ENCODE measurements at regions not wholly inside any gene's neighbourhood (a gene's known extent, or its start where the extent isn't known, plus 50 kb on each side); places are given as distances from the start of the nearest gene placed in this dataset.

DNA sequence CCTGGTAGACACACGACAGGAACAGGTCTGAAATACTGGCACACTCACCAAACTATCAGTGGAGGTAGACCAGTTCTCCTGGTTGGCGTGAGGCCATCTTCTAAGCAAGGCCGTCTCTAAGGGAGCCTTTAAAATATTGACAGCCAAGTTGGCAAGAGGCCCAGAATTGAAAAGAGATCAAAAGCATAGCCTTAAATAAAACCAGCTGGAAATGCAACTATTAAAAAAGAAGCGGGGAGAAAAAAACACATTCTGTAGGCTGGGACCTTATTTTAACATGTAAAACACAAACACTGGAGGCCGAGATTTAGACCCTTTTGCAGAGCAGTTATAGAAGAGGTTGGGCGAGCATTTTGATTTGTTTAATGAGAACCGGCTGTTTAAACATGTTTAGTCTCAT is 233.0 kb upstream of the CLNK start:
- no peaks in the 10 kb centered on the region for H3K9me3 Mint-ChIP-seq (ENCODE audit: low read depth)
- H3K27me3 Mint-ChIP-seq (ENCODE audit: low read depth): no peaks in the 10 kb centered on the region
- H3K4me3 Mint-ChIP-seq (ENCODE audit: unreplicated experiment): no peak overlapping the region
- DNase-seq (ENCODE audit: low spot score): no peak
- H3K4me1 Mint-ChIP-seq (ENCODE audit: low read depth): peaks cover 6% of the 10 kb centered on the region
- H3K27ac Mint-ChIP-seq (ENCODE audit: unreplicated experiment): no peak overlapping the region
- TF ChIP-seq, protein P1, sequence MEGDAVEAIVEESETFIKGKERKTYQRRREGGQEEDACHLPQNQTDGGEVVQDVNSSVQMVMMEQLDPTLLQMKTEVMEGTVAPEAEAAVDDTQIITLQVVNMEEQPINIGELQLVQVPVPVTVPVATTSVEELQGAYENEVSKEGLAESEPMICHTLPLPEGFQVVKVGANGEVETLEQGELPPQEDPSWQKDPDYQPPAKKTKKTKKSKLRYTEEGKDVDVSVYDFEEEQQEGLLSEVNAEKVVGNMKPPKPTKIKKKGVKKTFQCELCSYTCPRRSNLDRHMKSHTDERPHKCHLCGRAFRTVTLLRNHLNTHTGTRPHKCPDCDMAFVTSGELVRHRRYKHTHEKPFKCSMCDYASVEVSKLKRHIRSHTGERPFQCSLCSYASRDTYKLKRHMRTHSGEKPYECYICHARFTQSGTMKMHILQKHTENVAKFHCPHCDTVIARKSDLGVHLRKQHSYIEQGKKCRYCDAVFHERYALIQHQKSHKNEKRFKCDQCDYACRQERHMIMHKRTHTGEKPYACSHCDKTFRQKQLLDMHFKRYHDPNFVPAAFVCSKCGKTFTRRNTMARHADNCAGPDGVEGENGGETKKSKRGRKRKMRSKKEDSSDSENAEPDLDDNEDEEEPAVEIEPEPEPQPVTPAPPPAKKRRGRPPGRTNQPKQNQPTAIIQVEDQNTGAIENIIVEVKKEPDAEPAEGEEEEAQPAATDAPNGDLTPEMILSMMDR (IDR thresholded peaks at IDR 0.05): no peak
- no peaks in the 10 kb centered on the region for H3K36me3 Mint-ChIP-seq (ENCODE audit: low read depth)

DNA sequence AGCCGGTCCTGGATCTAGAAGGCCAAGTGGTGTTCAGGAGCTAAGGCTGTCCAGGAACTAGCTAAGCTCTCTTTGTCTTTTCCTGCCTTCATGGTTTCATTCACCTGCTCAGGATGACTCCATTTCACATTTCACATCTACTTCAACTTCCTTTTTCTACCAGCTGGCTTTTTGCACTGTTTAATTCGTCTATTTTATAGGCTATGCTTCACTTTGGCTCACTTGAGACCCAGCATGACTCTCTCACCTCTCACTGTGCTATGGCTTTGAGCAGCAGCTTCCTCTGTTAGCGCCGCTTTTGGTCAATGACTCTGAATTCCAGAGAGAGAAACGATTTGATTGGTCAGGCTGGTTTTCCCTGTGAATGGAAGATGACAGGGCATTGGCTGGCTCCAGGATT is 213.5 kb upstream of the CLNK start:
- no peaks in the 10 kb centered on the region for H3K27me3 Mint-ChIP-seq (ENCODE audit: low read depth)
- no peaks in the 10 kb centered on the region for H3K36me3 Mint-ChIP-seq (ENCODE audit: low read depth)
- H3K9me3 Mint-ChIP-seq (ENCODE audit: low read depth): no peaks in the 10 kb centered on the region
- H3K4me1 Mint-ChIP-seq (ENCODE audit: low read depth): no peaks in the 10 kb centered on the region
- DNase-seq (ENCODE audit: low spot score): no peak
- TF ChIP-seq, protein P1 (IDR thresholded peaks at IDR 0.05): no peak
- no peak overlapping the region for H3K4me3 Mint-ChIP-seq (ENCODE audit: unreplicated experiment)
- no peak overlapping the region for H3K27ac Mint-ChIP-seq (ENCODE audit: unreplicated experiment)

DNA sequence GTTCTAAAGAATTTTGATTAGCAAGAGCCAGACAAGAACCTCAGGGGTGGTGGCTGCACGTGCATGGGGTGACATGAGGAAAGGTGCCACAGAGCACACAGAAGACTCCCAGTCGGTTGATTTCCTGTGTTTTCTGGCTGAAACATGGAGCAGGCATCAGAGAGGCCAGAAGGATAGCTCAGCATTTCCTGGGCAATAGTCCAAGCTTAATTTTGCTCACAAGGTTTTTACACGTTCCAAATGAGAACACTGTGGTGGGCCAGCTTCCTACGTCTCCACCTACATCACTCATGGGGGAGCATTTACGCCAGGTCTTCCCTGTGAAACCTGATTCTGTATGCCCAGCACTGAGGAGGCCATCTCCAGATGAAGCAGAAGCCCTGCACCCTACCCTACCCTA is 212.5 kb upstream of the CLNK start:
- H3K4me1 Mint-ChIP-seq (ENCODE audit: low read depth): no peaks in the 10 kb centered on the region
- TF ChIP-seq, protein P1 (IDR thresholded peaks at IDR 0.05): no peak
- no peaks in the 10 kb centered on the region for H3K9me3 Mint-ChIP-seq (ENCODE audit: low read depth)
- no peak for DNase-seq (ENCODE audit: low spot score)
- no peak overlapping the region for H3K4me3 Mint-ChIP-seq (ENCODE audit: unreplicated experiment)
- H3K27ac Mint-ChIP-seq (ENCODE audit: unreplicated experiment): no peak overlapping the region
- H3K36me3 Mint-ChIP-seq (ENCODE audit: low read depth): no peaks in the 10 kb centered on the region
- H3K27me3 Mint-ChIP-seq (ENCODE audit: low read depth): no peaks in the 10 kb centered on the region

DNA sequence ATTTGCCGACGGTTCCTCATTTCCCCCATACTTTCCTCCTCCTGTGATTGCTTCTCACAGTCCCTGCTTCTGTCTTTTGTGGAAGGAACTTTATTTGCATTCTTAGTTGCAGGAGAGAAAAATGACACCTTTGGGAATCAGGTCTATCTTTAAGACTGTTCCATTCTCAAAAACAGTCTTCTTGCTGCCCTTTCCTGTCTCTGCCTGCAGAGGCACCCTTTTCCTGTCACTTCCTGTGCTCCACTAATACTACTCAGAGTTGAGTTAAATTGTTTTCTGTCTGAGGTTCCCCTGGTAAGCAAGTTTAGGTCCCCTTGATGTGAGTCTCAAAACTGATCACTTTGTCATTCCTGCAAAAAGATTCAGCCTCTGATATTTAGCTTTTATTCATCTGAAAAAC is 208.8 kb upstream of the CLNK start:
- no peaks in the 10 kb centered on the region for H3K36me3 Mint-ChIP-seq (ENCODE audit: low read depth)
- H3K4me3 Mint-ChIP-seq (ENCODE audit: unreplicated experiment): no peak overlapping the region
- no peak for DNase-seq (ENCODE audit: low spot score)
- H3K27me3 Mint-ChIP-seq (ENCODE audit: low read depth): no peaks in the 10 kb centered on the region
- TF ChIP-seq, protein P1 (IDR thresholded peaks at IDR 0.05): peak; percentile 72
- H3K4me1 Mint-ChIP-seq (ENCODE audit: low read depth): no peaks in the 10 kb centered on the region
- H3K9me3 Mint-ChIP-seq (ENCODE audit: low read depth): no peaks in the 10 kb centered on the region
- no peak overlapping the region for H3K27ac Mint-ChIP-seq (ENCODE audit: unreplicated experiment)

DNA sequence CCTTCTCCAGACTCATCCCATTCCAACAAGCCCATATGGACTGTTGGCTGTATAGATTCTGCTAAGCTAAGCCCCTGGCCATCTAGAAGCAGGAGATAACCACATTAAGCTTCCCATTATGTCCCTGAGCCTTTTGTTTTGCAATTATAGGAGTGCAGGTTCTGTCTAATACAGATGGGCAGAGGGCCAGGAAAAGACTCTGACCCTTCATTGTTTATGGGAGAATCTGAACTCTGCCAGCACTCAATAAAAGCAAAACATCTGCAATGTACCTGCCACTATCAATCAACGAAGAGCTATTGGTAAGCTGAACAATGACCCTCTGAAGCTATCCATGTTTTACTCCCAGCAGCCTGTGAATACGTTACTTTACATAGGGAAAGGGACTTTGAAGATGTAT is 207.3 kb upstream of the CLNK start:
- TF ChIP-seq, protein P1 (IDR thresholded peaks at IDR 0.05): no peak
- H3K4me1 Mint-ChIP-seq (ENCODE audit: low read depth): no peaks in the 10 kb centered on the region

More for the DNA sequence above, 207.3 kb upstream of the CLNK start:
- DNase-seq (ENCODE audit: low spot score): no peak
- no peaks in the 10 kb centered on the region for H3K36me3 Mint-ChIP-seq (ENCODE audit: low read depth)
- H3K9me3 Mint-ChIP-seq (ENCODE audit: low read depth): no peaks in the 10 kb centered on the region
- no peak overlapping the region for H3K4me3 Mint-ChIP-seq (ENCODE audit: unreplicated experiment)
- H3K27me3 Mint-ChIP-seq (ENCODE audit: low read depth): no peaks in the 10 kb centered on the region
- no peak overlapping the region for H3K27ac Mint-ChIP-seq (ENCODE audit: unreplicated experiment)

Data from chondrocyte (in vitro differentiated cells).